A673 (cell line): ENCODE measurements at regions not wholly inside any gene's neighbourhood (a gene's known extent, or its start where the extent isn't known, plus 50 kb on each side); places are given as distances from the start of the nearest gene placed in this dataset.

Source experiments
- CTCF ChIP-seq: fragments of 300-800, 200-600 bp; sonication (generic); conservative IDR thresholded peaks from 2 replicates; pipeline ENCODE4 v1.5.1; 2017; ENCODE audit warnings: low read depth, mild to moderate bottlenecking, antibody characterized with exemption, low read length, moderate library complexity, mixed read lengths
- EZH2 ChIP-seq: fragments of 200-600 bp; sonication (generic); IDR thresholded peaks from 2 replicates; pipeline ENCODE4 v1.6.1; 2017; ENCODE audit warnings: borderline replicate concordance, low read depth, mild to moderate bottlenecking, mixed read lengths, antibody characterized with exemption, low read length; ENCODE audit not compliant: poor library complexity, severe bottlenecking

GRCh38 chr20:12528591-12529041 lies 480.2 kb upstream of the SPTLC3 start:
- TF ChIP-seq CTCF (no peak), EZH2 (no peak)
